ENCODE measurements at regions not wholly inside any gene's neighbourhood (a gene's known extent, or its start where the extent isn't known, plus 50 kb on each side); places are given as distances from the start of the nearest gene placed in this dataset.
"Not testable (repeated sequence)": the region's sequence is repeated elsewhere in the genome, so short reads cannot be mapped to it uniquely, and the experiment has no call there.

DNA sequence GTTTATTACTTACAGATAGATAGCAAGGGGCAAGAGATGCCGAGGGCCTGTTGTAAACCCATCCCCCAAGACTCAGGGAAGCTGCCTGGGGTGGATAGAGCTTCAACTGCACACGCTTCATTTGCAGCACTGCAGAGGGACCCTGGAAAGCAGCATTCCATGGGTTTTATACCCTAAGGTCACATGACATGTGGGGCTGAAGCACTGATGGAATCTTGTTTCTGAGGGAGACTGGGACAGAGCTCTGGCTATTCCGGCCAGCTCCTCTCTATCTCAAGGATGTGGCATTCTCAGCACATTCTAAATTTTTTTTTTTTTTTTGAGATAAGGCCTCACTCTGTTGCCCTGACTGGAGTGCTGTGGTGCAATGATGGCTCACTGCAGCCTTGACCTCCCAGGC is 300.1 kb downstream of the MYCN start:
- no peak for DNase-seq (ENCODE audit: low spot score)

DNA sequence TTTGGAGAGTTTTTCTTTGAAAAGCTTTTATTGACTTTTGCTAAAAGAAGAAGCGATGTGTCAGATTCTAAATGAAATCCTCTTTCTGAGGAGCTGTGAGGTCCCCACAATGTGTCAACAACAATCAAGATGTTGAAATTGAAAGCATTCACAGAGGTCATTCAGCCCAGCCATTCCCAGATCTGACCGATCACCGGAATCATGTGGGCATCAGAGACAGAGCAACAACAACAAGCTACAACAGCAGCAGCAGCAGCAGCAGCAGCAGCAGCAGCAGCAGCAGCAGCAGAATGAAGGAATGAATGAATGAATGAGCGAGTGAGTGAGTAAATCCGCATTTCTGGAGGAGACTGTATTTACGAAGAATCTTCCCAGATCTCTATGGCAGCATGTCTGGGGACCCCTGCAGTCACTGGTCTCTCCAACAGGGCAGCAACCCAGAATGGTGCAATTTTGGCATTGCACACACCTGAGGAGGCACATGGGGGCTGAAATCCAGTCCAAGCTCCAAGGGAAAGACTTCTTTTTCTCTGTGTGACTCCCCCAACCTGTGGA is 299.0 kb downstream of the MYCN start:
- no peak for DNase-seq (ENCODE audit: low spot score)

DNA sequence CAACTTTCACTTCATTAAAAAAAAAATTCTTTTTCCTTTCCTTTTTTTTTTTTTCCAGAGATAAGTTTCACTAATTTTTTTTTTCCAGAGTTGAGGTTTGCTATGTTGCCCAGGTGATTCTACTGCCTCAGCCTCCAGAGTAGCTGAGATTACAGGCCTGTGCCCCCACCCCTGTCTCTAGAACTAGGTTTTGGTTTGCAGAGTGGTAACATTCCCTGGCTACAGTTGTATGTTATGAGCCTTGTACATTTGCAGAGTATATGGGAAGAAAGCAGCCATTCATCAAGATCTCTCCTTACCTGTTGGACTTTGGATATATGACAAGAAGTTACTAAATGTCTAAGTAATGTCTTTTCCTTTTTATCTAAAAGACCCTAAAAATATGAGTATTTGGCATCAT is 298.4 kb downstream of the MYCN start:
- DNase-seq (ENCODE audit: low spot score): no peak

DNA sequence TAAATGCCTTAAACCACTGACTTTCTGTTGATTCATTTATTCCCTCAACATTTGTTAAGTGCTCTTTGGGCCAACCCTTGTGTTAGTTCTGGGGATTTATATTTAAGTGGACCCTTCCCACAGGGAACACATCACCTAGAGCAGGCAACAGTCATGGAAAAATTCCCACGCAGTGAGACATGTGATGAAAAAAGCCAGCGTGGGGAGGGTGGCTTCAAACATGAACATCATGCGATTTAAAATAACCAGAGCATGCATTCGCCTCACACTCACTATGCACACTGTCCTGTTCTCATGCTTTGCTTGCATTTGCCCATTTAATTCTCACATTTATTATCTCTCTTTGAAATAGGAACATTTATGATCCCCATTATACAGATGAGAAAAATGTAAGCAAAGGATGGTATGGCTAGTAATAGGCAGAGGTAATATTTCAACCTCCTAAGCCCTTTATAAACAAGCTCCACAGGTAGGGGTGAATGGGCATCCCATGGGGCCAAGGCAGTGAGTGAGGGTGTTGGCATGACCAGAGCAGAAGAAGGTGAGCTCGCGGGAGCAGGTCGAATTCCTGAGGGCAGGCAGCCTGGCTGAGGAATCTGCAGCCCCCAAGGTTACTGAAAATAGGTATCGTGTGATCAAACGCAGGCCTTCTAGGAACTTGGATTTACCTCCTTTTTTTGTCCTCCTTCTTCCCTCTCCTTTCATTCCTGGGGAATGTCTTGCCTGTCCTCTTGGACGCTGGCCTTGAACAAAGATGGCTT is 297.8 kb downstream of the MYCN start:
- DNase-seq (ENCODE audit: low spot score): no peak

DNA sequence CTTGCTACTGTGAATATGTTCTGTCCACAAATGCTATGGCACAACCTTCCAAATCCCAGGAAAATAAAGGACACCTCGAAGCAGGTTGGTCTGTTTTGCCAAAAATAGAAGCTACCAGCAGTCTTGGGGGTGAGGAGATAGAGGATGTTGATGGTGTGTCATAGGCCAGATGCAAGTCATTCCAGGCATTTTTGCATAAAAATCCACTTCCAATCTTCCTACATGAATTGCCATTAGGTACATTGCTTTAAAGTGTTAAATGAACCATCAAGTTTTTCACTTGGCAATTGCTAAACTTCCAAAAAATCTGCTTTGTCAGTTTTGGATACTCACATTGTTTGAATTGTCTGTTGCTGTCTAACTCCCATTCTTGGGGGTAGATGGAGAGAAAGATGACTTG is 295.4 kb downstream of the MYCN start:
- DNase-seq (ENCODE audit: low spot score): no peak

DNA sequence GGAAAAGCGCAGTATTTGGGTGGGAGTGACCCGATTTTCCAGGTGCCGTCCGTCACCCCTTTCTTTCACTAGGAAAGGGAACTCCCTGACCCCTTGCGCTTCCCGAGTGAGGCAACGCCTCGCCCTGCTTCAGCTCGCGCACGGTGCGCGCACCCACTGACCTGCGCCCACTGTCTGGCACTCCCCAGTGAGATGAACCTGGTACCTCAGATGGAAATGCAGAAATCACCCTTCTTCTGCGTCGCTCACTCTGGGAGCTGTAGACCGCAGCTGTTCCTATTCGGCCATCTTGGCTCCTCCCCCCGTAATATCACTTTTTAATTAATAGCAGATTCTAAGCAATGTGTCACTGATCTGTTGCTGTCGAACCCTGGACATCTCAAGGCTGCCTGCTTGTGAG is 294.9 kb downstream of the MYCN start:
- DNase-seq (ENCODE audit: low spot score): not testable (repeated sequence)

DNA sequence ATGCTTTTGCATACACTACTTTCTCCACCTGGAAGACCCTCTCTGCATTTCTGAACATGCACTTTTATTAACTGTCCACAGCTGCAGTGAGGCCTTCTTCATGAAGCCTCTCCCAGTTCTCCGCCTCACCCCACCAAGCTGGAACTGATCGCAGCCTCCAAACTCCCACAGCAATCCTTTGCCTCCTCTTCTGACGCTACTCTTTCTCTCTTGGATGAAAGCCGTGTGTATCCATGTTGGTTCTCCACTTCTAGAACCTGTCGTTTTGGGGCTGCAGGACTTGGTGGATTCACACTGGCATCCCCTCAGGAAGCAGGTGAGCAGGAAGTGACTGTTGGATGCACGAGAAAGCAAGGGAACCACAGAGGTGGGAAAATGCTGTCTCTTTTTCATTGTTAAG is 288.6 kb downstream of the MYCN start:
- DNase-seq (ENCODE audit: low spot score): no peak

DNA sequence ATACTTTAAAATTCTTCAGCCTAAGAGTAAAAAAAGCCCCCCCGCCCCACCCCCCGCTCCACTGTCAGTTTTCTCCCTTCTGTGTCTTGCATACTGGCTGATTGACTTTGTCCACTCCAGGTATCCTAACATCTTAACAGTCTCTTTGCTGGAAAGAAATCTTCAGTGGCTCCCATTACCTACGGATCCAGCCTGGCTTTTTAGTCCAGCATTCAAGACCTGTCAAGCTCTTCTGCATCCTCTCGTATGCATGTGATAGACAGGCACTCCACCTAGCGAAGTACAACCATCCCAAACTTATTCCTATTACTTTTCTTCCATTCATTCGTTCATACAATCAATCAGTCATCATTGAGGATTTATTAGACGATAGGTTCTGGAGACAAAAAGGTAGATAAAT is 288.1 kb downstream of the MYCN start:
- no peak for DNase-seq (ENCODE audit: low spot score)

DNA sequence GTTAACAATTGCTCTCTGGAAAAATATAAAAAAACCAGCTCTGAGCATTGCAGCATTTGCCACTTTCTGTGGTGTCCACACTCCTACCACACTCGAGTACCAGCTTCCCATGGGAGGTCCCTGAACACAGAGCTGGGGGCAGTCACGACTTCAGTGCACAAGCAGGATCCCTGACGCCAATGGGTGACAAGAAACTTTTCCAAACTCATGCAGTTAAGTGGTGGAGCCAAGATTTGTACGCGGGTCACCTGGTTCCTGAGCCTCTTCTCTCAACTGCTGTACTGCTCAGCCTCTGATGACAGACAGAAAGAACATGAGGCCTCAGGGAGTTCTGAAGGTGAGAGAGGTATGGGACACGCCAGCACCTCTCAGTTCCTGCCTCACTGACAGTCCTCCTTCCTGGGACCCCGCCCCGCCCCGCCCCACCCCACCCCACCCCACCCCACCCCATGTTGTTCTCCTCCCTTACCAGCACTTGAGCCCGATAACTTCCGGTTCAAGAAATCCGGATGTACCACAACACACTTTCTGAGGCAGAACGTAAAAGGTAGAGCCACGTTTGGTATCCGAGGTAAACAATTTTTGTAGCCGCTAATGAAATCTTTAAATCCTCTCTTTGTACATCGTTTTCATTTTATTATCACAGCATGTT is 287.6 kb downstream of the MYCN start:
- DNase-seq (ENCODE audit: low spot score): no peak

DNA sequence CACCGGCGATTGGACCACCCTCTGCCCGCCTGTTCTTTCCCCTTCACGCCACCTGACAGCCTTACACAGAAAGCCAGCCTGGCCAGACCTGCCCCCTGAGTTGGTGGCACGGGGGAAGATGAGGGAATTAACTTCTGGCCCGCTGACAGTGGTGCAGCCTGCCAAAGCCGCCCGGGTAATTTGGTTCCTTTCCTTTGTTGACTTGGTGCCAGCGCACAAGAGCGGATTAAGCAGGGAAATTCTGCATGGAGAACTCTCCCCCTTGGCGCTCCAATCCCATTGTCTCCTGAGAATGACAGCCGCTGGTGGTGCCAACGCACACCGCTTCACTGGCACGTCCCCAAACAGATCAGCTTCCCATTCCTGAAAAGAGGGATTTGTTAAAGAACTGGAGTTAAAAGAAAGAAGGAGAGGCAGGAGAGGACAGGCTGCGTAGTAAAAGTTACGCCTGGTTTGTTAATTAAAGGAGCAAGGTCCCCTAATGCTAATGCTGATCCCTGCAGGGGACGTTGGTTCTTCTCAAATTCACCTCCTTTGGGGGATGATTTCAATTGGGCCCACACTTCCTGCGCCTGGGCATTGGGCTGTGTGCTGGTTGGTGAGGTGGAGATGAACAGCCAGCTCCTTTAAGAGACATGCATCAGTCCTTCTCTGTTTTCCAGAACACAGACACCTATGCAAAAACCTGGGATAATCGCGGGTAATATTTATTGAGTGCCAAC is 286.8 kb downstream of the MYCN start:
- DNase-seq (ENCODE audit: low spot score): no peak

DNA sequence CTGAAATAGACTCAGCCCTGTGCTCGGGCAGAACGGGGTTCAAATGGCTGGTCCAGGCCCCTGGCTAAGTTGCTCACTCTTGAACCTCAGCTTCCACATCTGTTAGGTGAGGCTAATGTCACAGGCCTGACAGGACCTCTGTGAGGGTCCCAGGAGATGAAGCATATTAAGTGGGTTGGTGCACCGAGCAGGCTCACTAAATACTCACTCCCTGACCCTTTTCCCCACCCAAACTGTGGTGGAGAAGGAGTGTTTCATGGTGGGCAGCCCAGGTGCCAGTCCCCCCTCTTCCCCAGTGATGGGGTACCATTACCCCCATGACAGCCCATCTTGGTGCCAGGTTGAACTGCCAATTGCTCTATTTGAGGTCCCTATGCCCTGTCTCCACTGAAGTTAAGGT is 286.0 kb downstream of the MYCN start:
- DNase-seq (ENCODE audit: low spot score): no peak

DNA sequence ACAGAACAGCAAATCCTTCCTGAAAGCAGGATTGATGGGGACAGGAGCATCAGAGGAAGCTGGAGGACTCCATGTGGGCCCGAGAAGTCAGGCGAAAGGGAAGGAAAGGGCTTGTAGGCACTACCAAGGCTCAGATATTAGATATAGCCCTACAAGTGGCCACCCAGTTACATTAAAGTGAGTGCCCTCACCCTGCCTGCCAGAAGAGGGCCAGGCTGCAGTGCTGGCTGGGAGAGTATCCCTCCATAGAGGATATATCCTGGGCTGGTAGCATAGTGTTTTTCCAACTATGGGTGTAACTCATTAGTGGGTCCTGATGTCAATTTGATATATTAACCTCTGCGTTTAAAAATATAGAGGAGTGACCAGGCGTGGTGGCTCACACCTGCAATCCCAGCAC is 285.2 kb downstream of the MYCN start:
- DNase-seq (ENCODE audit: low spot score): no peak

DNA sequence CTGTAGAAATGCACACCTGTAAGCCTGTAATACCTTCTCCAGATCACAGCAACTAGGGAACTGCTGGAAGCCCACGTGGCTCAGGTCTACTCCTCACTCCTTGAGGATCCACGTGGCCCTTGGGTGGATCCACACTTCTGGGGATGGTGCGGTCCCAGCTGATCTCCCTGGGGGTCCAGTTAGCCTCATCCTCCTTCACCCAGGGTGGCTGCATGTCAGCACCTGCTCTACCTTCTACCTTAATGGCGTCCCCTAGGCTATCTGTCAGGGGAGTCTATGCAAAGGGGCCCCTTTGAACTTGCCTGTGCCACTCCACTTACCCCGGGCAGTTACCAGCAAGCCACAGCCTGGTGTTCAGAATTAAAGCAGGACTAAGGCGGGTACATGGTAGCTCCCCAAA is 284.7 kb downstream of the MYCN start:
- DNase-seq (ENCODE audit: low spot score): no peak

DNA sequence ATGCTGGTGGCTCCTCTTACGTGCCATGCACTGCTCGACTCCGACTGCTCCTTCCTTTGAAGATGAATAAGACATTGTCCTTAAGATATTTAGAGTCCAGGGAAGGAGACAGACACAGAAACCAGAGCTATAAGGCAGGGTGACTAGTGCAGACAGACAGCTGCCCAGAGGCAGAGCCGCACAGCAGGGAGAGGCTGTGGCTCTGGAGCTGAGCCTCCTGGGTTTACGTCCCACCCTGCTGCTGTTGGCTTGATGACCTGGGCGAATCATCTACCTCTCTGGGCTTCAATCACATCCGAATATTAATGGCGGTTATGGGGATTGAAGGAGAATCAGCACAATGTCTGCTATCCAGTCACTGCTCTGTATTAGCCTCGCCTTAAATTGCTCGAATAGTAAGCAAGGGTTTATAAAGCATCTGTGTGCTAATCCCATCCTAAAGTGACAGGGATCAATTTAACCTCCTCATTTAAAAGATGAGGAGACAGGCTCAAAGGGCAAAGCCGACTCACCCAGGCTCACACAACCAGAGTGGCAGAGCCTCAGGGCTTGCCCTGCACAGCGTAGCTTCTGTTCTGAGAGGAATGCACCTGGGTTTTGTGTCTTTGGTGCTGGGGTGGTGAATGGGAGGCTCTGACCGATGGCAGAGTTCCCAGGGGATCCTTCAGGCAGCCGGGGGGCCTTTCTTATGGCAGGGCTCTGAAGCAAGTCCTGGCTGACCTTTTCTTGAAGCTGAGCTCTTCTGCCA is 284.1 kb downstream of the MYCN start:
- no peak for DNase-seq (ENCODE audit: low spot score)

DNA sequence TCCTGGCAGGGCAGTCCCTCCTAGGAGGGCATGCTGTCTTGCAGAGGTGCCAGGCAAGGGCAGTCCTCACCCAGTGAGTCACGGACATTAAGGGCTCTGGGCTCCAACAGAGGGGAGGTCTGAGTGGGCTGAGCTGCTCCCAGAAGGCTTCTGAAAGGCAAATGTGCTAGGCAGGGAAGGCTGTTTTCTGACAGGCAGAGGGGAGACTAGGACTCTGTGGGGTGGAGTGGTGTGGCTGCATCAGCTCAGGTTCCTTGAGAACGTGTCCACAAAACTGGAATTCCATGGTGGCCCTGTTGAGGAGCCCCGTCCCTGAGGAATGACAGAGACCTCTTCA is 283.5 kb downstream of the MYCN start:
- no peak for DNase-seq (ENCODE audit: low spot score)

DNA sequence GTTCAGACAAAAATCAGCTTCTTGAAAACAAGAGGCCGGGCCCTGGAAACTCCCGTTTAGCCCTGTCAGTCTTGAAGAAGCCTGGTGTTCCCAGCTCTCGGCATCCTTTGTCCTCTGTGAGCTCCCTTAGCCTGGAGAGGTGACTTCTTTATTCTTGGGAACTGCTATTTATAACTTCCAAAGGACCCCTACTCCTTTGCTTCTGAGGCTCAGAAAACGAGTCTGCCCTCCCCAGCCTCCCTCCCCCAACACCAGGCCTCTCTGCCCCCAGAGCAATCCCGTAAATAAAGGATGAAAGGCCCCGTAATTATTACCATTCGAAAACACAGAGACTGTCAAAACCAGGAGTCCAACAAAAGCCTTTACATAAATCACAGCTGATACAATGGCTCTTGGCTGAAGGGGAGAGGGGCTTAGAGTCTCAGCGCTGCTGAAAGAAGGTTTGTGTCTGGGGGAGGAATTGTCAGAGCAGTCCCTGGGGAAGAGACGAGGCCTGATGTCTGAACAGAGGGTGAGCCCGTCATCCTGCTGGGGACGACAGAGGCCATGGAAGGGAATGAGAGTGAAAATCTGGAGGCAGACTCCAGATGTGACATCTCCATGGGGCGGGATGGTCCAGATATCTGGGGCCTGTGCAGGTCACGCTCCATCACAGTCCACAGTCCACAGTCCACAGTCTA is 283.0 kb downstream of the MYCN start:
- DNase-seq (ENCODE audit: low spot score): no peak

DNA sequence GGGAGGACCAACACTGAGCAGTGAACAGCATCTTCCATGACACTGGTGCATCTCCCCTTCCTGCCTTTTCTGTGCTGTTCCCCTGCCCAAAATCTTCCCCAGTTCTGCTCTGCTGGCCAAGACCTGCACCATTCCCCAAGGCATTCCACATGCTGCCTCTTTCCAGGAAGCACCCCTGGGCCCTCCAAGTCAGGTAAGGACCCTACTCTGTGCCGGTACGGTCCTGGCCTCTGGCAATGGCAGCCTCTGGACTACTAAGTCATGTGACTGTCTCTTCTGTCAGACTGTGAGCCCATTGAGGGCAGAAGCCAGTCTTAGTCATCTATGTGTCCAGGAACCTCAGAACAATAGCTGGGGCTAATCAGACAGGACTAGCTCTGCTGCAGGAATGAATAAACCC is 282.0 kb downstream of the MYCN start:
- no peak for DNase-seq (ENCODE audit: low spot score)

DNA sequence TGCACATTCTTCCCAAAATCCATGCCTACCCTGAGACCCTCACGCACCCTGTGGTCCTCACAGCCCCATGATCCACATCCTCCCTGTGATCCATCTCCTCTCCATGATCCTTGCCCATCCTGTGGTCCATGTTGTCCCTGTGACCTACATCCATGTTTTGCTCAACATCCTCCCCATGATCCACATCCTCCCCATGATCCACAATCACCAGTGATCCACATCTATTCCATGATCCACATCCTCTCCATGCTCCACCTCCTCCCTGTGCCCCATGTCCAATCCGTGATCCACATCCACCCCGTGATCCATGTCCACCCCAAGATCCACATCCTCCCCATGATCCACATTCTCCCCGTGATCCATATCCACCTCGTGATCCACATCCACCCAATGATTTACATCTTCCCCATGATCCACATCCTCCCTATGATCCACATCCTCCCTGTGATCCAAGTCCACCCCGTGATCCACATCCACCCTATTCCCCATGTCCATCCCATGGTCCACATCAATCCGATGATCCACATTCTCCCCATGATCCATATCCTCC is 281.2 kb downstream of the MYCN start:
- DNase-seq (ENCODE audit: low spot score): no peak

DNA sequence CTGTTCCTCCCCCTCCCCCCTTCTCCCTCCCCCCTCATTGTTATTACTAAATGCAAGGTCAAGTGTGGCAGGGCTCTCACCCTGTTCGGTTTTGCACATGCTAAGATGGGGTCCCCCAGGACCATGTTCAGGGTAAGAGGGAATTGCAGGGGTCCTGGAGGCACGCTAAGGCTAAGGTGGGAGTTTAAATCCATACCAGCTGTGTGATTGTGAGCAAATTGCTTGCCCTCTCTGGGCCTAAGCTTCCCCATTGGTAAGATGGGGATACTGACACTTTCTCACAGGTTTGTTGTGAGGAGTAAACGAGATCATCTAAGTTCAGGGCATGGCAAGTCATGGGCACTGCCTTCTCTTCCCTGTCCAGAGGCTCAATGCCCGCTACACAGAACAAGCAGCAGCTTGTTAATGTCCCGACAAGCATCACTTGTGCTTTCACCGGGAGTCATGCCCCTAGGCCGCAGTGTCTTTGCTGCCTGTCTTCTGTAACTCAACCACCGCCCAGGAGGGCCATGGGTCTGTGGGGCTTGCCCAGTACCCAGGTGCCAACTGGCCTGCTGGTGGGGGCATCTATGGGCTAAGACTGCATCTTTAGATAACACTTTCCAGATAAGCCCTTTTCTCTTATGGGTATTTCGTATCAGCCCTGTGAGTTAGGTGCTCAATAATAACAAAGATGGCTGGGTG is 279.1 kb downstream of the MYCN start:
- DNase-seq (ENCODE audit: low spot score): no peak

DNA sequence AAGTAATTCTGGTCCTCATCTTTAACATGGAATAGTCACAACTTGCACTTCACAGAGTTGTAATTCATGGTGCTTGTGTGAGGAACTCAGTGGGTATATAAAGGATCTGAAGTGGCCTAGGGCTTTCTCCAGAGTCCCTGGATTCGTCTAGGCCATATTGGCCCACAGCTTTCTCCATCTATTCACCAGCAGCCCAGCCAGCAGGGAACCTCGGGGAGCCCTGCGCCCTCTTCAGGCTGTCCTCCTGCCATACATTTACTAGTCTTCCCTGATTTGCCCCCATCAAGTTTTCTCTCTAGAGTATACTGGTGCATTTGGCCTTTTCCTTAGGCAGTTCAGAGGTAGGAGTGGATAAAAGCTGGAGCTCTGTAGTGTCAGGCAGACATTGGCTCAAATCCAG is 278.3 kb downstream of the MYCN start:
- no peak for DNase-seq (ENCODE audit: low spot score)

DNA sequence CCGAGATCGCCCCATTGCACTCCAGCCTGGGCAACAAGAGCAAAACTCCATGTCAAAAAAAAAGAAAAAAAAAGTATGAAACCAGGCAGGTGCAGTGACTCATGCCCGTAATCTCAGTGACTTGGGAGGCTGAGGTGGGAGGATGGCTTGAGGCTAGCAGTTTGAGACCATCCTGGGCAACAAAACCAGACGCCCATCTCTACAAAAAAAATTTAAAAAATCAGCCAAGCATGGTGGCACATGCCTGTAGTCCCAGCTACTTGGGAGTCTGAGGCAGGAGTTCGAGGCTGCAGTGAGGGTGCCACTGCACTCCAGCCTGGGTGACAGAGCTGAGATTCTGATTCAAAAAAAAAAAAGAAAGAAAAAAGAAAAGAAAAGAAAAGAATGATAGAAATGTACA is 277.8 kb downstream of the MYCN start:
- no peak for DNase-seq (ENCODE audit: low spot score)

Data from CD4-positive, alpha-beta T cell treated with Interleukin-15 for 4 hours (primary cell).